Posterior vena cava (tissue), 2 donors: ENCODE measurements at regions not wholly inside any gene's neighbourhood (a gene's known extent, or its start where the extent isn't known, plus 50 kb on each side); places are given as distances from the start of the nearest gene placed in this dataset.

Experiments used
- DNase-seq: peaks from one replicate; pipeline ENCODE4 v3.0.0-alpha.2; 2020; ENCODE audit warnings: low spot score
- intact Hi-C, 2 donors: fragments of 100-400 bp; cut with DNase I; formaldehyde crosslinking; loops; one replicate each; pipeline versions ENCODE4 v1.14.1 to v1.14.2; 2022 to 2023
- donor health status: DM: yes; HTN: yes; CAD: no.
- donor health status: DM: yes; HTN: yes; CAD: no.

DNA sequence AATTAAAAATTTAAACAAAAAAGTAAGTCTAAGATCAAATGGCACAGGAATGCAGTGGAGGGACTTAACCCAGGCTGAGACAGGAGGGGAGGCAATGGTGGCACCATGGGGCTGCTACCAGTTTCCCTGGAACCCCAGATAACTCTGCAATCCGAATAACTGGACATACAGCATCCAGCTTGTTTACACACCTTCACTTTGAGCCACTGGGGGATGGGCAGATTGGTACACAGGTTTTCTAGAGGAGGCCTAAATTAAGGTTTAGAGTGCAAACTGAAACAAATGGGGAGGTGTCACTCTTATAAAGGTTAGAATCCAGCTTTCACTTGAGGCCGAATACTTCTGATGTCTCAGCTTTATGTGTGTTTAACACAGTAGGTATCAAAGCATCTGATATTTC lies 189.3 kb upstream of the FN1 start:
- intact Hi-C loops: loop anchor here in 1 of 2 donors (5.0 kb wide), 1 partner anchor 37 kb away; no protein-coding TSS in a partner anchor
- DNase-seq: no peak

DNA sequence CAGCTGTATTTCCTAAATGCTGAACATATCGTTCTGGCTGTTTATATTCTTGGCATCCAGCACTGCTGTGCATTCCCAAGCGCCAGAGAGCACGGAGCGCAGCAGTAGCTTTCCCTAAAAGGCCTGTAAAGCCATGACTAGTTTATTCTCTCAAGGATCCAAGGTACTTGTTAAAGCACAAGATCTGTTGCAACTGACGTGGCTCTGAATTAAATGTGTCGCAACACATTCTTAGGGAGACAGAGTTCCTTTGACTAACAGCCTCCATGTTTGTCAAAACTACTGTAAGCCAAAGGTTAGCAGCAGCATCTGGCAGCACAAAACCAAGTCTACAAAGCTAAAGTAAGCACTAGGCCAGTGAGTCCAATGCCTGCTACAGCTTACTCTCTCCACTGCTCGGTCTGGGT lies 188.6 kb upstream of the FN1 start:
- no peak for DNase-seq
- intact Hi-C loops: no loop called here

DNA sequence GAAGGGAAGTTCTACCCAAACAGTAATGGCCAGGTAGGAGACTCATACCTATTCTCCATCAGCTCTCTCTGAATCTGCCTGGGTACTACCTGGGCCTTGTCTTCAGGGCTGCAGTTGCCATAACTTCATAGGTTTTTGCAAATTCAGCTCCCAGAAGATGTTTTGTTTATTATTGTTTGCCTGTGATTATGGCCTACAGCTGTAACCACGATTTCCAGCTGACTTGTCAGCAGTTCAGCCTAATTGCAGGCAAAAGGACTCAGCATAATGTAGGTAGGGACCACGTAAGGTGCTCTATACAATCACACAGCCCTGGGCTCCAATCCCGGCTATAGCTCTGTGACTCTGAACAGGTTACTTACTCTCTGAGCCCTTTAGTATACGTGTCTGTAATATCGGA lies 187.0 kb upstream of the FN1 start:
- no peak for DNase-seq
- intact Hi-C loops: no loop called here

DNA sequence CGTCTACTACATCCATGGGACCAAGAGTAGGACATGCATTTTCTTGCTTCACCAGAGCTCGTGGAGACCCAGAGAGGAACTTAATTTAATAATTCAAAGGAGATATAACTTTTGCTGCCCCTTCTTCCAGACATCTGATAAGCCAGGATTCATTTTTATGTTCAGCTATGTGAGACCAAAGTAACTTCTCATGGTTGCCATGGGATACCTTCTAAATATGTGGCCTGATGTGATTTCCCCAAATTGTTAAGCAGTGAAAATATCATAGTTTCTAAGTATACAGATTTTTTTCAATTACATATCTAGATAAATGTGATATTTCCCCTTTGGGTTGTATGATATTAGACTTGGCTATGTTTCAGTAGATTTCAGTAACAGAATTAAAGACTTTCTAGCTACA lies 185.5 kb upstream of the FN1 start:
- no peak for DNase-seq
- intact Hi-C loops: no loop called here

DNA sequence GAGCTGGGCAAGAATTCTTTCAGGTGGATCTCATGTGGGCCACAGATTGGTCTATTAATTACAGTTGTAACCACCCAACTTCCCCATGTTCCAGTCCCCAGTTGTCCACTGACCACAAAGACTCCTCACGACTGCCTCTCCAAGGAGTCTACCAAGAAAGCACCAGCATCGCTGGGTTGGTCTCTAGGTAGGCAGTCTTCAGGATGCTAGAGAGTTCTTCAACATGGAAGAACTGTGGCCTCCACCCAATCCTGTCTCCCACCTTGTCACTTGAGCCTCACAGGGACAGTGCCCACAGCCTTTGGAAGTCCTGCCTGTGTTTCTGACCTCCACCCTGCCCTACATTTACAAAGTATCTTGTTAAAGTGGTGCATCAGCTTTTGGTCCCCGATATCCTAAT lies 184.7 kb upstream of the FN1 start:
- intact Hi-C loops: no loop called here
- no peak for DNase-seq

DNA sequence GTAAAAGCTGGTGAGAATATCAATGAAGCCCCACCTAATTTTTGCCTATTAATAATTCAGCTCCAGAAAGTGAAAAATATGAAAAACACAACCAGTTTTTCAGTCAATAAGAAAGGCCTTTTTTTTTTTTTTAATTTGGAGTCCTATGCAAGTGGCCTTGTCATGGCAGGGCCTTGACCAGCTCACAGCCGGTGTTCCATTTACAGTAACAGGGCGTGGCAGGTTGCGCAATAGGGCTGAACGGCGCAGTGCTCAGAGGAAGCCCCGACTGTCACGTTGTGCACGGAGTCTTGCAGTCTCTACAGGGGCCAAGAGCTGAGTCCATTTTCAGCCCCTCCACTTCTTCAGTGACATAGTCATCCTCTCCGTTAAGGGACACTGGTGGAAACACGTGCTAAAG lies 184.1 kb upstream of the FN1 start:
- intact Hi-C loops: loop anchor here in 1 of 2 donors (10.0 kb wide), 1 partner anchor 155 kb away; no protein-coding TSS in a partner anchor
- DNase-seq: peak; percentile 81

DNA sequence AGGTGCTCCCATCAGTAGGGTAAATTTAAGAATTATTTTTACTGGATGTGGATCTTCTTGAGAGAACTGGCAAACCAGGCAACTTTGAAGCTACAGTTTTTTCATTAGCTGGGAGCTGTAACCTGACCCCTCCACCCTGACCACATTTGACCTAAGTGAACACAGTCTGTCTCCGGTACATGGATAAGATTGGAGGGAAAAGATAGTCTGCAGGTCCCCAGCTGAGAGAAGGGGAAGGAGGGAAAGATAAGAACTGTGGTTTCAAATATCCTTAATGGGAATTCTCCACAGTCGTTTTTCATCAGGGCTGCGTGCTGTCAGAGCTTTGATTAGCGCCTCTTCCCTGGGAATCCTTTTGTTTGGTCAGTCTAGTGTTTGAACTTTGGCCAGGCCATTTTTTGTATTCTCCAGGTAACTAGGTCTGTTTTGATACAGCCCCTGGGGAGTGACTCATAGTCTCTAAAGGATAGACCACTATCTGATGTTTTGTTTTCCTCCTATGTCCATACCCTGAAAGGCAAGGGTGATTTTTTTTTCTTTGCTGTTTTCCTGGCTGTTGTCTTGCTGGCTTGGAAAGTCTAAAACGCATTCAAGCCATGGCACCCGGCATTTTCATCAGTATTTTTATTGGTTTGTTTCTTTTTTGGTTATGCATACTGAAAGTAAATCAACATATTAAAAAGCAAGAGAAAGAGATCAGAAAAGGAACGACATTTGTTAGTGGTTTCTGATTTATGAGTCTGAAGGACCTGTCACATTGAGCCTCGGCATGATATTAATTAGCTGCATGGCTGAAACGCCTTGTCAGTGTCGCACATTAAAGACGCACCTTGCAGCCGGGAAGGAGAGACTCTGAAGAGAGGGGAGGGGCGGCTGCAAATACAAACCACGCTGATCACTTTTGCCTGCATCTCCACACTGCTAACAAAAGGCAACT lies 183.4 kb upstream of the FN1 start:
- intact Hi-C loops: loop anchor here in 1 of 2 donors (10.0 kb wide), 1 partner anchor 154 kb away; no protein-coding TSS in a partner anchor
- DNase-seq: no peak

DNA sequence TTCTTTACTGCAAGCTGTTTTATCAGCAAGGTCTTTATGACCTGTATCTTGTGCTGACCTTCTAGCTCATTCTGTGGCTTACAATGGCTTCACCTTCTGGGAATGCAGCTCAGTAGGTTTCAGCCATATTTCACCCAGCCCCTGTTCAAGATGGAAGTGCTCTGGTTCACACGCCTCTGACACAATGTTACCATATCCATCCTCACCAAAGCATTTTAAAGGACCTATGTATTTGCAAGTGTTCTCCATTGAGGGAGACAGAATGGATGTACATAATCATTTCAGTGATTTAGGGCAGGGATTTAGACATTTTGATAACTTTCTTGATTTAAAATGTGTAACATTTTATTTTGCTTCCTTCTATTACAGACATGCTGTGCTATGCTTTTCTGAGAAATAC lies 182.3 kb upstream of the FN1 start:
- no peak for DNase-seq
- intact Hi-C loops: loop anchor here in 1 of 2 donors (10.0 kb wide), 1 partner anchor 153 kb away; no protein-coding TSS in a partner anchor

DNA sequence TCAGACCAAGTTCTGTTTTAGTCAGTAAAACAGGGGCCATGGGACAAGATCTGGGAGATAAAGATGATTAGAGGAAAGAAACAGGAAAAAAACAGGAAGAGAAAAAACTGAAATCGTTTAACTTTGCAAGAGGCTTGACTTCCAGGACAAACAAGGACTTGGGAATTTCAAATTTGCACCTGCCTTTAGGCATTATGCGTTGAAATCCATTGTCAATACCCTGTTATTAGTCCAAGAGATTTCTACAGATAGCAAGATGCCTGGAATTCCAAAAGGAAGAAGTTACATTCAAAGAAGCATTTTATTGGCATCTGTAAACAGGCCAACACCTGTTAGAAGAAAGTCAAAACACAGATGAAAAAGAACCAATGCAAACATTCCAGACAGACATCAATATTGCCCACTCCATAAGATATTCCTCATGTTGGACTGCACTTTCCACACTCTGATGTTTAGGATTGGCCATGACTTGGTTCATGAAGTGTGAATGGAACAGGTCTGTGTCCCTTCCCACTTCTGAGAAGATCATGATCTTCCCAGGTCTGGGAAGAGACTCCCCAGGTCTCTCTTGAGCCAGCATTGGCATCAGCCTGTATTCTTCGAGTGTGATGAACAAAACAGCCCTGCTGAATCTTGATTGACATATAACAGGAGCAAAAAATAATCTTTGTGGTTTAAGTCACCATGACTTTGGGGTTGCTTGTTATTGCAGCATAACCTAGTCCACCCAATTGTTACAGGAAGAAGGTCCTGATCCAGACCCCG lies 181.4 kb upstream of the FN1 start:
- intact Hi-C loops: loop anchor here in 1 of 2 donors (10.0 kb wide), 1 partner anchor 152 kb away; no protein-coding TSS in a partner anchor

DNA sequence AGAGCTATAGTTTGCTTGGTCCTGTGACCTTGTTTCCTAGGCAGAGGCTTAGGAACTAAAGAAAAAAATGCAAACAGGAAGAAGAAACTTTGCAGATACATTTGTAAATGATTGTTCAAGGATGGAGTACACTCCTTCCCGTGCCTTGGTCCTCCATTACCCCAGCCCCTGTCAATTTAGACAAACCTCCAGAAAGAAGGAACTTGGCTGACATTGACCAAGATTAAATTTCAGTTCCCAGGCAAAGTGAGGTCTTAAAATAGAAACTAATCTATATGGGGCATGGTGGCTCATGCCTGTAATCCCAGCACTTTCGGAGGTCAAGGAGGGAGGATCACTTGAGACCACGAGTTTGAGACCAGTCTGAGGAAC lies 179.9 kb upstream of the FN1 start:
- intact Hi-C loops: loop anchor here in 1 of 2 donors (10.0 kb wide), 1 partner anchor 151 kb away; no protein-coding TSS in a partner anchor
- DNase-seq: no peak

More for the DNA sequence above, 181.4 kb upstream of the FN1 start:
- no peak for DNase-seq

DNA sequence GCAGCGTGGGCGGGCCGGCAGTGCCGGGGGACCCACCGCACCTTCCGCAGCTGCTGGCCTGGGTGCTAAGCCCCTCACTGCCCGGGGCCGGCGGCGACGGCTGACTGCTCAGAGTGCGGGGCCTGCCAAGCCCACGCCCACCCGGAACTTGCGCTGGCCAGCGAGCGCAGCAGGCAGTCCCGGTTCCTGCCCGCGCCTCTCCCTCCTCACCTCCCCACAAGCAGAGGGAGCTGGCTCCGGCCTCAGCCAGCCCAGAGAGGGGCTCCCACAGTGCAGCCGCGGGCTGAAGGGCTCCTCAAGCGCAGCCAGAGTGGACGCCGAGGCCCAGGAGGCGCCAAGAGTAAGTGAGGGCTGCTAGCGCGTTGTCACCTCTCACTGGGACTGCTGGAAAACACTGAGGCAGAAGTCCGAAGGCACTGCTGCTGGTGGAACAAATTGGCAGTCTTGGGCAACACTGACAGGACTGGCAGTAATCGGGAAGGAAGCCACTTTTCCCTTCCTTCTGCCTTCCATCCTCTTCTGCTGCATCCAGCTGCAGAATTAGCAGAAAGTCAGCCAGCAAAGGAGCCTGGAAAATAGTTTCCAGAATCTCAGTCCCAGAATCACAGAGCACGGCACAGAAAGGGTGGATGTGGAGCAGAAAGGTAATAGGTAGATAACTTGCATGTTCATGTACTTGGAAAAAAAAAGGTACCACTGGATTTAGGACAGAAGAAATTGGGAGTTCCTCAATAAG lies 179.4 kb upstream of the FN1 start:
- intact Hi-C loops: loop anchor here in 1 of 2 donors (10.0 kb wide), 1 partner anchor 150 kb away; no protein-coding TSS in a partner anchor

DNA sequence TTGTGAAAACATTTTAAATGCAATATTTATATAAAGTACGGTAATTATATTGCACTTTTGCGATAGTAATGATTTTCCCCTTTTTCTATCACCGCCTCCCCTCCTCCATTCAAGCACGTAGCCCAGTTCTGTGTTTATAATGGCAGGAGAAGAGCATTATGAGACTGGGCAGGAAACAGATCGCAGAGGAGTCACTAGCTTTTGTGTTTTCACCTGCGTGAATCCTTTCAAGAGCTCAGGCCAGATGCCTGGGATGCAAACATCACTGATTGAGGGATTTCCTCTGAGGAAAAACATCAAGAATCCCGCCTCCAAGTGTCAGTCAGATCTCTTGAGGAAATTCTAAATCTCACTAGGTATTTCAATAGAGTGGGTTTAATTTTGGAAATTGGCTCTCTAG lies 178.4 kb upstream of the FN1 start:
- intact Hi-C loops: loop anchor here in 1 of 2 donors (10.0 kb wide), 1 partner anchor 149 kb away; no protein-coding TSS in a partner anchor
- DNase-seq: no peak

More for the DNA sequence above, 179.4 kb upstream of the FN1 start:
- DNase-seq: peak; percentile 66

DNA sequence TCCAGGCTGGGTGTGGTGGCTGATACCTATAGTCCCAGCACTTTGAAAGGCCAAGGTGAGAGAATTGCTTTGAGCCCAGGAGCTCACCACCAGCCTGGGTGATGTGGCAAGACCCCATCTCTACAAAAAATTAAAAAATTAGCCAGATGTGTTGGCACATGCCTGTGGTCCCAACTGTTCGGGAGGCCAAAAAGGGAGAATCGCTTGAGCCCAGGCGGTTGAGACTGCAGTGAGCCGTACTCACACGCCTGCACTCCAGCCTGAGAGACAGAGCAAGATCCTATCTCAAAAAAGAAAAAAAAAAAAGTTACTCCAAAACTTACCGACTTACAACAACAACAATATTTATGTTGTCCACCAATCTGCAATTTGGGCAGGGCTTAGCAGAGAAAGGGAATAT lies 178.0 kb upstream of the FN1 start:
- intact Hi-C loops: loop anchor here in 1 of 2 donors (10.0 kb wide), 1 partner anchor 149 kb away; no protein-coding TSS in a partner anchor
- DNase-seq: no peak

DNA sequence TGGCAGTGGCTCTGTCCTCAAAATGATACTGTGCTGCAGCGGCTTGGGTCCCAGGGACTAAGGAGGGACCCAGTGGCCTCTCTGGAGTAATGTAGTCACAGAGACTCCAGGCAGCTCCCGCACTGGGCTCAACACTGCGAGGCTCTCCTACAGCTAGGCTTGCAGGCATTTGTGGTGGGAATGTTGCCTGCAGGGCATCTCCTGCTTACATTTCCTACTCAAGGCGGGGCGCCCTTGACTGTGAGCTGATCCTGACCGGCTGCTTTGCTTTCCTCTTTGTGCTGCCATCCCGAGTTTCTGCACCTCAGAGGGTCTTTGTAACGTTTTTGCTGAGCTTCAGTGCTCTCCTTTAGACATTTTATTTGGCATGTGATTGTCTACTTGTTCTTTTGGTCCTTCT lies 177.4 kb upstream of the FN1 start:
- no peak for DNase-seq
- intact Hi-C loops: loop anchor here in 1 of 2 donors (10.0 kb wide), 1 partner anchor 148 kb away; no protein-coding TSS in a partner anchor

DNA sequence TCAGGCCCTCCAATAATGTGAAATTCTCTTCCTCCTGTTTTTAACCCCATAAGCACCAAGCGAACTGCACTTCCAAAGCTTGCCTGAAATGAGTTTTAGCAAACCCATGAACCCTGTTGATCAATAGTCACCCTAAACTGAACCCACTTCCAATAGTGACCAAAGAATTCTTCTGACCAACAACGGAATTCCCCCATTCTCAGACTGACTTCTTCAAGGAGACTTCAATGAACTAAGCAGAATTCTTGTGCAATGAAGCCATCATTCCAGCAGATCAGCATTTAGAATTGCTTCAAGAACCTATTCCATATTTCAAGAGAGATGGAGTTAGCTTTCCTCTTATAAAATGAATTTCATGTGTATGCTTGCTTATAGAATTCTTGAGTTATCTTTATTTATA lies 176.9 kb upstream of the FN1 start:
- DNase-seq: no peak
- intact Hi-C loops: loop anchor here in 1 of 2 donors (10.0 kb wide), 1 partner anchor 148 kb away; no protein-coding TSS in a partner anchor

DNA sequence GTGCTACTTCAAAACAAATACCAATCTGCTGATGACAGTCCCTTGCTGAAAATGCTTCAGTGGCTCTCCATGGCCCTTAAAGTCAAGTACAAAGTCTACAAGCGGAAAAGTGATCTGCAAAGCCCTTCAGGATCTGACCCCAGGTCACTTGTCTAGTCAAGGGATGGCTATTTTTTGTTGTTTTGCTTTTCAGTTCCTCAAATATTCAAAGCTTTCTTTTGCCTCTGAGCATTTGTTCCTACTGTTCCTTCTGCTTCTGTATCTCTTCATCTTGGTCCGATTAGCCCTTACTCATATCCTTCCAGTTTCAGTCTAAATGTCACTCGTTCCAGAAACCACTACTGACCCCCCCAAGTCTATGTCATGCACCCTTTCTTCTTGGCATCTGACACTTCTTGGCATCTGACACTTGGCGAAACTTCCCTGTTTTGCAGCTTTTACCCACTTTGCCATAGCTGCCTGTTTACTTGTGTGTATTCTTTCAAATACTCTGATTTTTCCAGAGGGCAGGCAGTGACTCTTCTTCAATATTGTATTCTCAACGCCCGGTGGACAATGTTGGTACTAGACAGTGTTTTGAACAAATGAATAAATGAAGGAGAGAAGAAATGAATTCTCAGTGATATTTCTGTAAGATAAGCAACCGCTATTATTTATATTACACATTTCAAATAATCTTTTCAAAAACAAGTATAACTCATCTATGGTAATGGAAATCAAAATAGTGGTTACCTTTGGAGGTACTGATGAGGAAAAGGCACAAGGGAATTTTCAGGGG lies 175.9 kb upstream of the FN1 start:
- DNase-seq: no peak
- intact Hi-C loops: loop anchor here in 1 of 2 donors (10.0 kb wide), 1 partner anchor 147 kb away; no protein-coding TSS in a partner anchor

DNA sequence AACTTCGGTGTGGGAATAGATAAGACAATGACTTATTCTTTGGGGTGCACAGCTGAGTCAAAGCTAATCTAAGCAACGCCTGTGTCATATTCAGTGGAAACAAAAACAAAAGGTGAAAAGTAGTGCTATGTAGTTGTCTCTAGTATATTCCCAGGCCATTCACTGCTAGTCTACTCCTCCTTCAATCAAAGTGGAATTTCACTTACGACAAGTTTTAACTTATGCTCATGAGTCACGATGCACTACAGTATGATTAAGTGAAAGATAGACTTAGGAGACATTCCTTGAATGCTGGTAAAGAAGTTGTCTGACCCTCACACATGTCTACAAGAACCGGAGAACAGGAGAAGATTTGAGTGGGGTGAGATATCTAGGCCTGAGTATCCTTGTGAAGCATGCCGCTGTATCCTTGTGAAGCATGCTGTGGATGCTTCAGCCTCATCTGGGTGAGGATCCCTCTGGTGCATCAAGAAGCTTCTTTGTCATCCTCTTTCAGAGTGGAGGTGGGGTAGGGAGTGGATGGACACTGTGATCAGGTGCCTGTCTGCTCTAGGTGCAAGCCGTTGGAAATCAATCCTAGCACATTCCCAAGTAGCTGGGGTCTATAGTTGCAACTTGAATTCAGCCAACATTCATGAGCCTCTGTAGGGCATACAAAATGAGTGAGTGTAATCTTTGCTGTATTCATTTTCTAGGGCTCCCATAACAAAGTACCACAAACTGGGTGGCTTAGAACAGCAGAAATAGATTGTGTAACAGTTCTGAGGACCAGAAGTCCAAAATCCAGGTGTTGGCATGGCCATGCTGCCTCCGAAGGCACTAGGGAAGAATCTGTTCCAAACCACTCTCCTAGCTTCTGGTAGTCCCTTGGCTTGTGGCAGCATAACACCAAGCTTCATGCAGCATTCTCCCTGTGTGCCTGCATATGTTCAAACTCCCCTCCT lies 173.5 kb upstream of the FN1 start:
- no peak for DNase-seq

More for the DNA sequence above, 173.5 kb upstream of the FN1 start:
- intact Hi-C loops: loop anchor here in 1 of 2 donors (10.0 kb wide), 1 partner anchor 145 kb away; no protein-coding TSS in a partner anchor
